ENCODE measurements at regions not wholly inside any gene's neighbourhood (a gene's known extent, or its start where the extent isn't known, plus 50 kb on each side); places are given as distances from the start of the nearest gene placed in this dataset.
"Not testable (repeated sequence)": the region's sequence is repeated elsewhere in the genome, so short reads cannot be mapped to it uniquely, and the experiment has no call there.

DNA sequence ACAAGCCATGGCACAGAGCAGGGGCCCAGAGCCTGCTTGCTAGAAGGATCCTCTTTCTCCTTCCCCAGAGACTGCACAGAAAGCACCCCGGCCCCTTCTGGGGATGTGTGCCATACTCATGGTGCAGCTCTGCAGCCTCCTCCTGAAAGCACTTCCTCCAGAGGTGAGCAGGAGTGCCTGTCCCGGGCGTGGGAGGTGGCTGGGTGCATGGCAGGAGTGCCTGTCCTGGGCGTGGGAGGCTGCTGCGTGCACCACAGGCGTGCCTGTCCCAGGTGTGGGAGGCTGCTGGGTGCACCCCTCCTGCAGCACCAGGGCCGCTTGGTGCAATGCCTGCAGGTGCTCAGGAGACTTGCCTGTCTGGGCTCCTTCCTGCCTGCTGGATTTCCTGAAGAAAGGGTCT is 913.3 kb downstream of the UQCRFS1 start:
- DNase-seq, result no peak

DNA sequence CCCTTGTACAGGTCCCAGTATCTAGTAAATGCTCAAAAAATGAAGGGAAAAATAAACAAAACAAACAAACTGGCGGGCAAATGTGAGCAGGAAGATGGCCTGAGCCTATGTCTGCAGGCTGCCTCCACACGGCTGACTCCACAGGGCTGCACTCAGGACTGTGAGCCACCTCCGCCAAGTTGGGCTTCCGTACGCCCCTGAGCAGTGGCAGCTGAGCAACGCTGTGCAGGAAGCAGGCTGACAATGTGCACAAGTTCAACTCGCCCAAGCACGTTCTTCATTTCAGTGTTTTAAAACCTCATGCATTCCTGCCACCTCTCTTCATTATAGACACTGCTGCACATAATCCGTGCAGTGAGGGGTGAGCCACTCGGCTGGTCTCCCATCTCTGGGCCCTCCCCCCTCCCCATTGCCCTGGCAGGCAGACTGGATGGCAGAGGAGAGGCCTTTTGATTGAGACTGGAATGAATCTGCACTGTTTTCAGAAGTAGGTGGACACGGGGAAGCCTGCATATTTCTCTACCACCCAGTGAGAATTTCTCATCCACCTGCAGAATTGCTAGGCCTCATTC is 915.3 kb downstream of the UQCRFS1 start:
- DNase-seq, result no peak

DNA sequence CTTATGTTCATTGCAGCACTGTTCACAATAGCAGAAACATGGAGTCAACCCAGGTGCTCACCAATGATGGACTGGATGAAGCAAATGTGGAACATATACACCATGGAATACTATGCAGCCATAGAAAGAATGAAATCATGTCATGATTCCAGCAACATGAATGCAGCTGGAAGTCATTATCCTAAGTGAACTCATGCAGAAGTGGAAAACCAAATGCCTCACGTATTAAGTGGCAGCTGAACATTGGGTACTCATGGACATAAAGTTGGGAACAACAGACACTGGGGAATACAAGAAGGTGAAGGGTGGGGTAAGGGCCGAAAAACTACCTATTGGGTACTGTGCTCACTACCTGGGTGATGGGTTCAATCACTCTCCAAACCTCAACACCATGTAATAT is 915.9 kb downstream of the UQCRFS1 start:
- DNase-seq, result no peak

DNA sequence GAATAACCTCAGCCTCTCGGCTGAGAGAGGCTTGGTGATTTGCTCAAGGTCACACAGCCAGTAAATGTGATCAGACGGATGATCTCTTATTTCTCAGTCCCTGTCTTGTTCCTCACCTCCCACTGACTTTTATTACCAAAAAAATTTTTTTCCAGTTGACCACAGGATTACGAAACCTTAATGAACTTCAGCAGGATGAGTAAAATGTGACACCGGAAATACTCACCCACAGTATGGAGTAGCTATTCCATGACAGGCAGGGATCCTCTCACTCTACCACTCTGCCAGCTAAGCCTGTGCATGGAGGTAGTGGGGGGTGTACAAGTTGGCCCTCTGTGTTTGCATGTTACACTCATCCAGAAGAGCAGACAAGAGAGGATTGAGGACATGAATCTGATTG is 916.4 kb downstream of the UQCRFS1 start:
- DNase-seq, result no peak

DNA sequence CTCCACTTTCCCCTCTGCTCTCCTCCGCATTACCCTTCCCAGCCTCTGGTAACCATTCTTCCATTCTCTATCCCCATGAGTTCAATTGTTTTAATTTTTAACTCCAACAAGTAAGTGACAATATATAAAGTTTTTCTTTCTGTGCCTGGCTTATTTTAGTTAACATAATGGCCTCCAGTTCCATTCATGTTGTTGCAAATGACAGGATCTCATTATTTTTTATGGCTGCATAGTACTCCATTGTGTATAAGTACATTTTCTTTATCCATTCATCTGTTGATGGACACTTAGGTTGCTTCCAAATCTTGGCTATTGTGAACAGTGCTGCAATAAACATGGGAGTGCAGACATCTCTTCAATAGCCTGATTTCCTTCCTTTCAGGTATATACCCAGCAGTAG is 918.0 kb downstream of the UQCRFS1 start:
- DNase-seq, result not testable (repeated sequence)

DNA sequence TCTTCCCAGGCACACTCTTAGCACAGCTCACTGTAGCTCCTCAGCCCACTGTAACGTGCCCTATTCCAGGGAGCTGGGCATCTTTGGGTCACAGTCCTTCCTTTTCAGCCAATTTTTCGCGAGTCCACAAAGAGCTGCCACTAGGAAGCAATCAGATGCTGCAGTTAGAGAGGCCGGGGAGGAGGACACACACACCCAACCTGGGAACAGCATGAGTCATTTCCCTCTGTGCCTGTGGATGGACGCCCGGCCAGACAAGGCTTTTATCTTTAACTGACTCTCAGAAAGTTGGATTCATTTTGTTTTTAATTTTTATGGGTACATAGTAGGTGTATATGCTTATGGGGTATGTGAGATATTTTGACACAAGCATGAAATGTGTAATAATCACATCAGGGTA is 918.6 kb downstream of the UQCRFS1 start:
- no peak for DNase-seq

DNA sequence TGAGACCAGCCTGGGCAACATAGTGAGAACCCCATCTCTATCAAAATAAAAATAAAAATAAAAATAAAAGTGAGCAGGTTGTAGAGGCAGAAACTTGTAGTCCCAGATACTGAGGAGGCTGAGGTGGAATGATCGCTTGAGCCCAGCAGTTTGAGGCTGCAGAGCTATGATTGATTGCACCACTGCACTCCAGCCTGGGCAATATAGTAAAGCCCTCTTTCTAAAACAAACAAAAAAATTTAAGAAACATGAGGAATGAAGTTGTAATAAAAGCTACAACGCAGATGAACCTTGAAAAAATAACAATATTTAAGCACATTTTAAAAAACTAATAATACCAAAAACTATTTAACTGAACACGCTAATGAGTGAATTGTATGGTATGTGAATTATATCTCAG is 919.3 kb downstream of the UQCRFS1 start:
- DNase-seq, result no peak

DNA sequence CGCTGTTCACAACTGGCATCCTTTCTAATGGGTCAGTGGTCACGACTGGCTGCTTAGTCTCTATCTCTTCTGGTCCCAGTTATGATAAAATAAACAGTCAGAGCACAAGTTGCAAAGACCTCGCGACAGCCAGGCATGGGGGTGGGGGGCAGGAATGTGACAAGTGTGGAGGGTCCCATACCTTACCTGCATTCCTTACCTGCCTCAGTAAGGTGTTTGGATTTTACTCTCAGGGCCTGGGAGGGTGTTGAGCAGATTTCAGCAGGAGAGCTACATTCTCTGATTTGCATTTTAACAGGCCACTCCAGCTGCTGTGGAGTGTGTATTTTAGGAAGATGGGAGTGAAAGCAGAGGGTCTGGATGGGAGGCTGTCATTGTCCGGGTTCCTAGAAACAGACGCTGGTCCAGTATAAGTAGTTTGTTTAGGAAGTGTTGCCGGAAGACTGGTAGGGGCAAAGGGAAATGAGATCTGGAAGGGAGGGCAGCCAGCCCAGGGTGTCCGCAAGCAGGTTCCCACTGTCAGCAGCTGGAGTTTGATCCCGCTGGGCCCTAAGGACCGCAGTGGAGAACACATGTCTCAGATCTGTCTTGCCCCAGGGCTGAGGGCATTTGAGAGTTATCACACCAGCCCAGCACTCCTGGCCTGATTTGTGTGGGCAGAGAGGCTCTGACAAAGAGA is 920.0 kb downstream of the UQCRFS1 start:
- DNase-seq, result peak; percentile 83

DNA sequence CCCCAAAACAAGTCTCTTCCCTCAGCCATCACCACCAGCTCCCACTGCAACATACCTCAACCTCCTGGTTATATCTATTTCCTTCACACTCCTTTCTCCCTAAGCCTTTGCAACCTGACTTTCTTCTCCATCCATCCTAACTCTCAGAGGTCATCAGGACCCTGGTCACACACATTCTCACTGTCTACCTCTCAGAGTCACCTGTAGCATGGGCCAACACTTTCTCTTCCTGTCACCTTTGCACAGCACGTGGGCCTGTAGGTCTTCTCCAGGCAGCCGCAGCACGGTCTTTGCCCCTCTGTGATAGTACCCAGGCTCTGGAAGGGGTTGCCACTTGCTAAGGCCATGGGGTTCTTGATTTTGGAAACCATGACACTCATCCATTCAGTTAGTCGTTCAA is 921.1 kb downstream of the UQCRFS1 start:
- DNase-seq, result no peak

DNA sequence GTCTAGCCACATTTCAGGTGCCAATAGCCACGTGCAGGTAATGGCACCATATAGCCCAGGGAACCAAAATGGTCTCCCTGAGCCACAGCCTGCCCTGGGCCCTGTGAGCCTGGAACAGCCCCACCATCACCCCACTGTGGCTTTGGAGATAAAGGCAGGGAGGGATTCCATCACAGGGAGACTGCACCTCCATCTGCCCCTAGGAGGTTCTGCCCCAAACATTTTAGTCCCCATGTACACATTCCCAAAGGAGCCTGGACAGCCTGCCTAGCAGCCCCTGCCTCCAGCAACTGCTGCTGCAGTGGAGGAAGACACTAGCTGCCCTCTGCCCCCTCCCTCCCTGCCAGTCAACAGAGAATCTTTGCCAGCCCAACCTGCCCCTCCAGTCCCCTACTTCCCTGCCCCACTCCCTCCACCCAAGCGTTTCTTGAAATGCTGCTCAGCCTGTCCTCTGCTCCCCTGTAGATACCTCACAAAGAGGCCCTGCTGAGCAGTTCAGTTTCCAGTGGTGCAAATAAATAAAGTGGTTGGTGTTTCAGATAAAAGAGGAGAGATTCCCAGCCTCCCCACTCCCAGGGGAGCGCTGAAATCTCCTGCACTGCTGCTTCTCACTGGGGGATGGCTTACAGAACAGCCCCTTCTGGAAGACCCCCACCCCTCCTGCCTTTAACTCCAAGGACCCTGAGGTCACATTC is 921.8 kb downstream of the UQCRFS1 start:
- DNase-seq, result no peak

DNA sequence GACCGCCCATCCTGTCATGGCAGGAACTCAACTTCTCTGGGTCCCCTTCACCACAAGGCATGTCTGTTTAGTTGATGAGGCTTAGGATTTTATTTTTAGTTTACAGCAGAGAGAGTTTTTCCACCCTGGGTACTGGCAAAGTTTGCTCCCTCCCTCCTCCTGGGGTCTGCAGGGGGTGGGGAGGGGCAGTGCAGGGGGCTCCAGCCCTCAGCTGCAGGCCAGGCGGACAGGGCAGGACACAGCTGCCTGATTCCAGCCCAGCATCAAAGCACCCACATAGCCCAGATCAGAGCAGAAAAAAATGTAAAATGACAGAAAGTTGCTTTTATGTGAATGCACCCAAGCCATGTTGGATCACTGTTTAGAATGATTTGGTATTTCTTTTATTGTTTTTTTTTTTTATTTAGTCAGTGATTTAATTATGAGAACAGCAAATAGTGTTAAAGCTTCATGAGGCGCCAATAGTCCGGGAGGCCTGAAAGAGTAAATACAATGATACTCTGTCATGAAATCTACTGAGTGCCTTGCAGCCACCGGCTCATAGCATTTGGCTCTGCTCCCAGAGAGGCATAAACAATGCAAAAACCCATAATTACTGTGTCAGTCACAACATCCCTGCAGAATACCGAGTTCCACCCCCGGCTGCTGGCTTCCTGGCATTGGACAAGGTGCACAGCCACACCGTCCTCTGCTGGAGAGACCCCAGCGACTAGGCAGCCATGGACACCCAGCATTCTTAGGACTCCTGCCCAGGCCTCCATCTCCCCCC is 923.5 kb downstream of the UQCRFS1 start:
- DNase-seq, result peak; percentile 98

DNA sequence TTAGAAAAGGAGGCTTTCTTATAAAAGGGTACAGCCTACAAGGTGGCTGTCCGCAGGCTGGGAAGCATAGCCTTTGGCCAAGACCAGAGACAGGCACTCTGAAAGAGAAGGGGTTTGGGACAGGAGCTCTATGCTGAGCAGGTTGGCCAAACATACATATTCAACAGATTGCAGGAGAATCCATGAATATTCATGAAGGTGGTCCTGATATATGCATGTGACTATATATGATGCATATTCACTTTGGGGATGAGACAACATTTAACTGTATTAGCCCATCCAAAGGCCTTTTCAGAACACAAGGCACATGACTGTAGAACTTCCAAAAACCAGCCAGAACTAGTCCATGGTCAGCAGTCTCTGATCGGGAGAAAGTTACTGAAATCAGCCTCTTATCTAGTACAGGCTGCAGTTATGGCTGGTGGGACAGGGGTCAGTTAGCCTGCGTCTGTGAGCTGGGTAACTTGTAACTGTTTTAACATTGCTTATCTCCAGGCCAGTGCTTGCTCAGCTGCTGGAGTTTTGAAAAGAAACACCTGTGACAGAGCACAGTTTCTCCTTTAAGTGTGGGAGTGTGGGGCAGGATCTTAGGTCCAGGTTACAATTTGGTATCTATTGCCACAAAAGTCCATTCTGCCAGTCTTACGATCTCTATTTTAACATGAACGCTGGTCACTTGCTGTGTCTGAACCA is 924.2 kb downstream of the UQCRFS1 start:
- DNase-seq, result no peak

DNA sequence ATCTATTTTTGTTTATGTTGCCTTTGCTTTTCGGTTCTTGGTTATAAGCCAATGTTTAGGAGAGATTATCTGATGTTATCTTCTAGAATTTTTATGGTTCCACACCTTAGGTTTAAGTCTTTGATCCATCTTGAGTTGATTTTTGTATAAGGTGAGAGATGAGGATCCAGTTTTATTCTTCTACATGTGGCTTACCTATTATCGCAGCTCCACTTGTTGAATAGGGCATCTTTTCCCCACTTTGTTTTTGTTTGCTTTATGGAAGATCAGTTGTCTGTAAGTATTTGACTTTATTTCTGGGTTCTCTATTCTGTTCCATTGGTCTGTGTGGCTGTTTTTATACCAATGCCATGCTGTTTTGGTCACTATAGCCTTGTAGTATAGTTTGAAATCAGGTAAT is 927.0 kb downstream of the UQCRFS1 start:
- no peak for DNase-seq

DNA sequence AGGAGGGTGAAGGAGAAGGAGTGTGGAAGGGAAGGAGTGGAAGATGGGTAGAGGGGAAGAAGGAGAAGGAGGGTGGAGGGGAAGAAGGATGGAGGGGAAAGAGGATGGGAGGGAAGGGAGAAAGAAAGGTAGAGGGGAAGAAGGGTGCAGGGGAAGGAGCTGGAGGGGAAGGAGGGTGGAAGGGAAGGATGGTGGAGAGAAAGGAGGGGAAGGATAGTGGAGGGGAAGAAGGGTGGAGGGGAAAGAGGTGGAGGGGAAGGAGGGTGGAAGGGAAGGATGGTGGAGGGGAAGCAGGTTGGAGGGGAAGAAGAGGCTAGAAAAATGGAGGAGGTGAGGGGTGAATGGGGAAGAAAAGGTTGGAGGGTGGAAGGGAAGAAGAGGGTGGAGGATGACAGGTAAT is 927.9 kb downstream of the UQCRFS1 start:
- no peak for DNase-seq

DNA sequence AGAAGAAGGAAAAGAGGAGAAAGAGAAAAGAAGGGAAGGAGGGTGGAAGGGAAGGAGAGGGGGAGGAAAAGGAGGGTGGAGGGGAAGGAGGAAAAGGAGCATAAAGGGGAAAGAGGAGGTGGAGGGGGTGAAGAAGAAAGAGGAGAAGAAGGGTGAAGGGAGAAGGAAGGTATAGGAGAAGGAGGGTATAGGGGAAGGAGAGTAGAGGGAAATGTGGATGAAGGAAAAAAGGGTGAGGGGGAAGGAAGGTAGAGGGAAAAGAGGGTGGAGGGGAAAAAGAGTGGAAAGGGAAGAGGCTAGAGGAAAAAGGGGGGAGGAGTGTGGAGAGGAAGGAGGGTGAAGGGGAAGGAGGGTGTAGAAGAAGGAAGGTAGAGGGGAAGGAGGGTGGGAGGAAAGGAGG is 928.6 kb downstream of the UQCRFS1 start:
- DNase-seq, result no peak

DNA sequence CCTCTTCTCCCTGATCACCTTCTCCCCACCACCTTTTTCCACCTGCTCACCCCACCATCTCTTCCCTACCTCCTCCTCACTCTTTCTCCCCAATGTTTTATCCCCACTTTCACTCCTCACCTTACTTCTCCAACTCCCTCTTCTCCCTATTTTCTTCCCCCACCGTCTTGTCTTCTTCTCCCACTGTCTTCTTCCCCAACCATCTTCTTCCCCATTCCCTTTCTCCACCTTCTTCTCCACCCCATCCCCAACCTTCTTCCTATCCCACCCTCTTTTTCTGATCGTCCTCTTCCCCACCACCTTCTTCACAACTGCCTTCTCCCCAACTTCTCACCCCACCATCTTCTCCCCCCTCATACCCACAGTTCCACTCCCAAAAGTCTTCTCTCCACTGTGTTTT is 929.4 kb downstream of the UQCRFS1 start:
- DNase-seq, result no peak

DNA sequence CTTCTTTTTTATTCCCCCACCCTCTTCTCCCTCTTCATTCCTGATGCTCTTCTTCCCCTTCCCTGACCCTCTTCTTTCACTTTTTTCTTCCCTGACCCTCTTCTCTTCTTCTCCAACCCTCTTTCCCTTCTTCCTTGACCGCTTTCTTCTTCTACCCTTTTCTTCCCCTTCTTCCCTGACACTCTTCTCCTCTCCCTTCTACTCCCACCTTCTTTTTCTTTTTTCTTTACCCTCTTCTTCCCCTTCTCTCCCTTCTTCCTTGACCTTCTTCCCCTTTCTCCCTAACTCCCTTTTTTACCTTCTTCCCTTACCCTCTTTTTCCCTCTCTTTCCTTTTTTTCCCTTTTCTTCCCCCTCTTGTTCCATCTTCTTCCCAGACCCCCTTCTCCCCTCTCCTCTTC is 931.3 kb downstream of the UQCRFS1 start:
- no peak for DNase-seq

DNA sequence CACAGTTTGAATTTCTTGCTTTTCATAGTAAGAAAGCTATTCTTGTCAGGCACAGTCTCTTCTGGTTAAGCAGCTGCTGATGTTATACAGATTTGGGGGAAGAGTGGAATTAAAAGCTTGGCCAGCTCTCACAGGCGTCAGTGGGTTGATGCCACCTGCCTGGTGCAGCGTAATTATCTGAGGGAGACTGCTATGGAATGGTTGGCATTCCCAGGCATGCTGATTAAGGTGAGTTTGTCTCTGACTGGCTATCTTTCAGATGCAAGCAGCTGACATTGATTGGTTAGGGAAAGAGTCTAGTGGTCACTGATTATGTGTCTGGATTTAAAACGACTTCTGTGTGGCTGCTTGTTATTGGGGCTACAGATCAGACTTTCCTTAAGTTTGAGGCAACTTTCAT is 948.4 kb downstream of the UQCRFS1 start:
- peak; percentile 82 for DNase-seq

DNA sequence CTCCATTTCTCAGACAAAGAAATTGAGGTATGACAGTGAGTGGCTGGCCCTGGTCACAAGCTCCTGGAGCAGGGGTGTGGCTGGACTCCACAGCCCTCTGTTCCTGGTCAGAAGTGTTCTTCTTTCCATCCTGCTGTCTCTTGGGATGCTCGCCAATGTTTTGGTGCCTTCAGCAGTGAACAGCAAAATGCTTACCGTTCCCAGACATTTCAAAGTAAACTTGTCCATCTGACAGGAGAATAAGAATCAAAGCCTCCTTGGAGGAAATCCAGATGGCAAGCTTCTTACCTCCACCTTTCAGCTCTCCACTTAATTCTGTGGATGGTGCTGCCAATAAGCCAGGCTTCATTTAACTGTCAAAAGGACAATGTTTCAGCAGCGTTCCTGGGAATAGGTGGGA is 954.1 kb downstream of the UQCRFS1 start:
- DNase-seq, result no peak

DNA sequence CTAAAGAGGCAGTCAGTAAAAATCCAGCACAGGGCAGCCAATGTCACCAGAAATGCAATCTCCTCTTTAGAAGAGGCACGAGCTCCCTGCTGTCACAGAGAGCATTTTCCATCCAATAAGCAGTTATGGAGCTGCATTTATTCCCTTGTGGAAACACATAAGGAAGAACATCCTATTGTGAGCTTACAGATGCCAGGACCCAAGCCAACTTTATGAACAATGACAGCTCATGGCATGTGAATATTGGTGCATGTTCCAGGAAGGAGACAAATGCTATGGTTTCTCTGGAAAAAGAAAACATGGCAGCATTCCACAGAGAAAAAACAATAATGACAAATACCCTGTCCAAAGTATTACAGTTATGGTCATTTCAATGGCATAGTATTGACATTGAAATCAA is 955.6 kb downstream of the UQCRFS1 start:
- DNase-seq, result no peak

DNA sequence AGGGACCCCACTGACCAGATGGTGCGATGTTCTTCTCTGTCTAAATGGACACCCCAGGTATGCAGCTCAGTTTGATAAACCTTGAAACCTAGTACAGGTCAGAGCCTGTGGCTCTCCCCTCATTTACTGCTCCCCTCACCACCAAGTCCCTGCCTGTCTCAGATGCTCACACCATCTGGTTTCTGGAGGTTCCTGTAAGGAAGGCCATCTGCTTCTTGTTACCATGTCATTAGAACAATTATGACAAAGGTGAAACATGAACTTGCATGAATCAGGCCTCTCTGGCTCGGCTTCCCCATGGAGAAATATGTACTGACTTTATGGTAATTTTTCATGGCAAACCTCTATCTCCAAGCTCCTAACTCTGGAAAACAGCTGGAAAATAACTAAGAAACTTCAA is 965.7 kb downstream of the UQCRFS1 start:
- DNase-seq, result no peak

DNA sequence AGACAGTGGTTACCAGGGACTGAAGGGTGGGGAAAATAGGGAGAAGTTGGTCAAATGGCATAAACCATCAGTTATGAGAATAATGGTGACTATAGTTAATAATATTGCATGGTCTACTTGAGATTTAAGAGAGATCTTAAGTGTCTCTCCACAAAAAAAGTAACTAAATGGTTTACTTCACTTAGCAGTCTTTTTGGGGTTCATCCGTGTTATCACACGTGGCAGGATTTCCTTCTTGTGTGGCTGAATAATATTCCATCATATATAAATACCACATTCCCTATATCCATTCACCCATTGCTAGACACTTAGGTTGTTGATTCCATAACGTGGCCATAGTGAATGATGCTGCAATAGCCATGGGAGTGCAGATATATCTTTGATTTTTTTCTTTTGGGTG is 967.0 kb downstream of the UQCRFS1 start:
- no peak for DNase-seq

DNA sequence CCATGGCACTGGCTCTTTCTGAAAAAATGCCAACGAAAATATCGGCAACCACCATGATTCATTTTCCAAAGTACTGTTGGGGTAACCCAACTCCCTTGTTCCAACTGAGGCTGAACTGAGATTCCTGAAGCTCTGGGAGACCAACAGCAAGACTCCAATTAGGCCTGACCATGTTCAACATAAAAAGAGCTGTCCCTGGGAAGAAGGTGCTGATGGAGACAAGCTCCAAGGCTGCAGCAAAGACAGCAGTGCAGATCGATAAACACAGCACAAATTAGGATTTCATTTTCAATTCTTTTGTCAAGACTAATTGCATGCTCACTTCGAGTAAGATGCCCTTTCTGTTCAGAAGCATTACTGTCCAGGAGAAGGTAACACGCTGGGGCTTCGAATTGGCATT is 968.0 kb downstream of the UQCRFS1 start:
- DNase-seq, result no peak

Measured in NCI-H1105 treated with DMSO at 0.1 percent for 48 hours (cell line).